Gastrocnemius medialis (tissue), 4 donors: ENCODE measurements at regions not wholly inside any gene's neighbourhood (a gene's known extent, or its start where the extent isn't known, plus 50 kb on each side); places are given as distances from the start of the nearest gene placed in this dataset.
"Not testable (repeated sequence)": the region's sequence is repeated elsewhere in the genome, so short reads cannot be mapped to it uniquely, and the experiment has no call there.

Experiments
- ATAC-seq, 2 donors: fragments of 150-250 bp; one replicate each; pipeline ENCODE4 v1.9.1; 2016
- DNase-seq, 2 donors: peaks; one replicate each; pipeline ENCODE4 v3.0.0-alpha.2; 2019
- H3K27ac ChIP-seq, 4 donors: fragments of 200-600 bp; sonication (generic); 1 replicate in 1 of 4; 2 replicates in 3 of 4; pipeline ENCODE4 v1.5.1; 2016 to 2018; ENCODE audit warnings: mild to moderate bottlenecking in 2 of 4, moderate library complexity in 1 of 4
- H3K27me3 ChIP-seq, 3 donors: fragments of 200-600 bp; sonication (generic) in 2 of 3; 1 replicate in 1 of 3; 2 replicates in 2 of 3; pipeline versions ENCODE4 v1.5.1 to v1.6.0; 2016 to 2019; ENCODE audit warnings: mild to moderate bottlenecking in 1 of 3, moderate library complexity in 1 of 3
- H3K36me3 ChIP-seq, 2 donors: fragments of 200-600 bp; sonication (generic) in 1 of 2; one replicate each; pipeline ENCODE4 v1.5.1; 2017 to 2018
- H3K4me1 ChIP-seq, 2 donors: fragments of 200-600 bp; sonication (generic) in 1 of 2; one replicate each; pipeline ENCODE4 v1.5.1; 2016 to 2017; ENCODE audit warnings: mild to moderate bottlenecking in 2 of 2
- H3K4me3 ChIP-seq, 4 donors: fragments of 200-600 bp; sonication (generic) in 3 of 4; 1 replicate in 1 of 4; 2 replicates in 3 of 4; pipeline ENCODE4 v1.5.1; 2016 to 2019; ENCODE audit warnings: mild to moderate bottlenecking in 2 of 4
- H3K9me3 ChIP-seq, 3 donors: fragments of 200-600 bp; sonication (generic) in 2 of 3; 1 replicate in 1 of 3; 2 replicates in 2 of 3; pipeline ENCODE4 v1.5.1; 2016 to 2019
- CTCF ChIP-seq, 5 experiments: fragments of 450-650 bp in 3 of 5; fragments of 200-600 bp in 2 of 5; sonication (generic) in 2 of 5; IDR thresholded peaks in 4 of 5; conservative IDR thresholded peaks in 1 of 5; 1 replicate in 4 of 5; 2 replicates in 1 of 5; pipeline ENCODE4 v1.5.1; 2016 to 2019; ENCODE audit warnings: antibody characterized with exemption in 5 of 5, mild to moderate bottlenecking in 3 of 5, moderate library complexity in 3 of 5
- POLR2A ChIP-seq, 2 donors: fragments of 450-650 bp; IDR thresholded peaks; one replicate each; pipeline ENCODE4 v1.6.1; 2017; ENCODE audit warnings: antibody characterized with exemption in 2 of 2, mild to moderate bottlenecking in 2 of 2, moderate library complexity in 2 of 2
- in situ Hi-C, 4 donors: fragments of 200-750 bp; cut with MboI; loops; one replicate each; pipeline versions ENCODE4 v1.15.0 to v1.8.0; 2017; ENCODE audit warnings: low sequenced_read_pairs in 4 of 4
- intact Hi-C: fragments of 100-400 bp; cut with DNase I; formaldehyde crosslinking; loops from one replicate; pipeline ENCODE4 v1.15.1; 2023; ENCODE audit warnings: low total_unique reads

- Histone ChIP-seq H3K36me3 (no peaks in the 10 kb centered on the region), H3K4me1 (no peaks in the 10 kb centered on the region), H3K9me3 (no peaks in the 10 kb centered on the region), H3K4me3 (no peak overlapping the region), H3K27me3 (no peaks in the 10 kb centered on the region), H3K27ac (no peak overlapping the region)
- in situ Hi-C loops (no loop called here), intact Hi-C loops (no loop called here)
- TF ChIP-seq POLR2A (IDR thresholded peaks at IDR 0.05) = no peak
- TF ChIP-seq CTCF (IDR thresholded peaks at IDR 0.05 in 4 of 5, conservative IDR thresholded peaks at IDR 0.05 in 1 of 5) = no peak
- ATAC-seq = no peak
- DNase-seq = no peak
Observed at GRCh38 chr2:185979546-185980071, 241.0 kb downstream of the FSIP2 start.

- in situ Hi-C loops = no loop called here
- DNase-seq = no peak
- Histone ChIP-seq H3K4me3 (no peak overlapping the region), H3K36me3 (no peaks in the 10 kb centered on the region), H3K27me3 (no peaks in the 10 kb centered on the region), H3K9me3 (no peaks in the 10 kb centered on the region), H3K4me1 (no peaks in the 10 kb centered on the region), H3K27ac (no peak overlapping the region)
- intact Hi-C loops = no loop called here
- TF ChIP-seq CTCF (IDR thresholded peaks at IDR 0.05 in 4 of 5, conservative IDR thresholded peaks at IDR 0.05 in 1 of 5) (no peak), POLR2A (IDR thresholded peaks at IDR 0.05) (no peak)
- ATAC-seq = no peak
Observed at GRCh38 chr2:185980944-185981343, 242.3 kb downstream of the FSIP2 start.

DNA sequence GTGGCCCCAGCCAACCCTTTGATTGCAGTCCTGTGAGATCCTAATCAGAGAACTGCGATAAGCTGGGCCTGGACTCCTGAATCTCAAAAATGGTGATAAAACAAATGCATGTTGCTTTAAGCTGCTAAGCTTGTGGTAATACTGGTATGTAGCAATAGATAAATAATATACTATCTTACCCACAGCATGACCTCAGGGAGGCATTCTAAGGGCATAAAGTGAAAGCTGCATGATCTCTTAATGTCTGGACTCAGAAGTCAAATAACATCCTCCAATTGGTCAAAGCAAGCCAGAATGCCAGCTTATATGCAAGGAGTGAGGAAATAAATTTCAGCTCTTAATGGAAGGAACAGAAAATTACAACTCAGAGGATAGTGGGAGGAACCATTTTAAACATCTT lies 246.1 kb downstream of the FSIP2 start:
- intact Hi-C loops (no loop called here), in situ Hi-C loops (no loop called here)
- Histone ChIP-seq H3K4me1 (no peaks in the 10 kb centered on the region), H3K36me3 (no peaks in the 10 kb centered on the region), H3K9me3 (no peaks in the 10 kb centered on the region), H3K27ac (no peak overlapping the region), H3K4me3 (no peak overlapping the region), H3K27me3 (no peaks in the 10 kb centered on the region)
- ATAC-seq (no peak), DNase-seq (no peak)
- TF ChIP-seq CTCF (IDR thresholded peaks at IDR 0.05 in 4 of 5, conservative IDR thresholded peaks at IDR 0.05 in 1 of 5) (no peak), POLR2A (IDR thresholded peaks at IDR 0.05) (no peak)

DNA sequence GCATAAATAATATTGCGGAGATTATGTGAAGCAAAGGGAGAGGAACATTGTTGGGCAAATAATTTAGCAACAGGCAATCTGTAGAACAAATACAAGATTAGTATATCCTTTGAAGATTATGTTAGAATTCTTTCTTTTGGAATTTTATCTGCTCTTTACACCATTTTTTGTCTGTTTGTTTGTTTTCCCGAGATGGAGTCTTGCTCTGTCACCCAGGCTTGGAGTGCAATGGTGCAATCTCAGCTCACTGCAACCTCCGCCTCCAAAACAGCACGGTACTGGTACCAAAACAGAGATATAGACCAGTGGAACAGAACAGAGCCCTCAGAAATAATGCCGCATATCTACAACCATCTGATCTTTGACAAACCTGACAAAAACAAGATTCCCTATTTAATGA lies 250.3 kb downstream of the FSIP2 start:
- H3K4me1 ChIP-seq, H3K27ac ChIP-seq, ATAC-seq, DNase-seq, in situ Hi-C loops, H3K27me3 ChIP-seq, intact Hi-C loops, H3K4me3 ChIP-seq, H3K36me3 ChIP-seq, H3K9me3 ChIP-seq: not testable (repeated sequence)

DNA sequence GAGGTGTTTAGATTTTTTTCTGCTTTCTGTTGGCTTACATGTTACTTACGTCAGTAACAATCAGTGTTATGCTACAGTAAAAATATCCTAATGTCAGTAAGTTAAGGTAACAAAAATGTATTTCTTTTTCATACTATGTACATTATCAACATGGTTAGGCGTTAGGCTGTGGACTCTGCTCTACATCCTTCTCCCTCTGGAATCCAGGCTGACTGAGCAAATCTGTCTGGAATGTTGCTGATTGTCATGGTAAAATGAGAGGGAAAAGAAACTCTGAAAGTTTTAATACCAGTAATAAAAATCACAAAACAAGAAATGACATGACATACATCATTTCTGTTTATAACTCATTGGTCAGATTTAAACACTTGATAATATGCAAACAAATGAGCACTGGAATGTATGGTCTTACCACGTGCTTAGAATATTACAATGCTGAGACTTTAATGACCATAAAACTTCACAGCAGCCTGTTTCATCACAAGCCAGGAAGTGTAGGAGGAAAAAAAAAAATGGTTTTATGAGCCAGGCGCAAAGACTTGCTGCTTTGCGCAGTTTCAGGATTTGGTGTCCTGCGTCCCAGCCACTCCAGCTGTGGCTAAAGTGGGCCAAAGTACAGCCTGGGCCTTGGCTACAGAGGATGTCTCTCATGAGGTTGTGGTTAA lies 252.4 kb downstream of the FSIP2 start:
- Histone ChIP-seq H3K9me3 (no peaks in the 10 kb centered on the region), H3K27ac (no peak overlapping the region), H3K4me1 (no peaks in the 10 kb centered on the region), H3K27me3 (no peaks in the 10 kb centered on the region), H3K36me3 (no peaks in the 10 kb centered on the region), H3K4me3 (no peak overlapping the region)
- in situ Hi-C loops = no loop called here
- TF ChIP-seq POLR2A (IDR thresholded peaks at IDR 0.05) = no peak
- no peak for TF ChIP-seq CTCF (IDR thresholded peaks at IDR 0.05 in 4 of 5, conservative IDR thresholded peaks at IDR 0.05 in 1 of 5)
- intact Hi-C loops = no loop called here
- no peak for DNase-seq
- no peak for ATAC-seq
